HG03432 (cell line): ENCODE measurements at regions not wholly inside any gene's neighbourhood (a gene's known extent, or its start where the extent isn't known, plus 50 kb on each side); places are given as distances from the start of the nearest gene placed in this dataset.
"Not testable (repeated sequence)": the region's sequence is repeated elsewhere in the genome, so short reads cannot be mapped to it uniquely, and the experiment has no call there.

Source experiments
- ATAC-seq: cut with Tn5 transposase; IDR thresholded peaks from one replicate; pipeline ENCODE4 v1.9.1; 2021; ENCODE audit warnings: mild to moderate bottlenecking, moderate library complexity; ENCODE audit not compliant: unreplicated experiment

DNA sequence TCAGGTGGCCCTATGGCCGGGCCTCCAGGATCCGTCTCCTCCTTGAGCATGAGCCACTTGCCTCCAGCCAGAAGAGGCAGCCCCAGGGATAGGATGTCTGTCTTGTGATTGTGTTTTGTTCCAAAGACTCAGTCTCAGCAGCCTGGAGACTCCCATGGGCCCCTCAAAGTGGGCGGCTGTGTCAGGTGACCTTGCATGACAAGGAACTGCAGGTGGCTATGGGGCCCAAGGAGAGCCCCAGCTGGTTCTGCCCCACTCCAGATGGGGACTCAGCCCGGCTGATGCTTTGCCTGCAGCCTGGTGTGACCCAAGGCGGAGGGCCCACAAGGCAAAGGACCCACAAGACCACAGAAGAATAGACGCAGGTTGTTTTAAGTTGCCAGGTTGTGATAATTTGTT lies 284.3 kb upstream of the IRX4 start:
- no peak for ATAC-seq

DNA sequence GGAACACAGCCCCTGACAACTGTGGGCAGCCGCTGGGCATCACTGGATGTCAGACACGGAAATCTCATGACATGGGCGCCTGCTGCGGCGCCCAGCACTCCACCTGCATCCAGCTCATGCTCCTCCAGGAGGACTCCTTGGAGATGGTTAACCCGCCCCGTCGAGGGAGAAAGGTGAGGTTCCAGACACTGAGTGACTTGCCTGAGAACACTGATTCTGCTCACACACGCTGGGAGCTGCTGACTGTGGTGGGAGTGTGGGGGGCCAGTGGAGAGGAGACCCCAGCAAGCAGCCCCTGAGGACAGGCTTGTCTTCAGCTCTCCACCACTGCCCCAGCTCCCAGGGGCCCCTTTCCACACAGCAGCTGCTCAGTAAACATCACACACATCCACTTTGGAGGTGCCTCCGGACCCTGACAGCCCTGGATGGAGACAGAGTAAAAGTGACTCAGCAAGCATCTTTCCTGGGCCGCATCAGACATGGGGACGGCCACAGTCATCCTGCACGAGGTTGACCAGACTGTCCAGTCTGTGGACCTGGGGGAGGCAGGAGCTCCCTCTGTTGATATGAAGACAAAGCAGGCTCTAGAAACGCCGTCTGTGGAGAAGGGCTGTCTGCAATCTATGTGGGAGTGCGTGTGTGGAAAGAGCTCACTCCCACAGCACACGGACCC lies 283.7 kb upstream of the IRX4 start:
- ATAC-seq, result no peak

DNA sequence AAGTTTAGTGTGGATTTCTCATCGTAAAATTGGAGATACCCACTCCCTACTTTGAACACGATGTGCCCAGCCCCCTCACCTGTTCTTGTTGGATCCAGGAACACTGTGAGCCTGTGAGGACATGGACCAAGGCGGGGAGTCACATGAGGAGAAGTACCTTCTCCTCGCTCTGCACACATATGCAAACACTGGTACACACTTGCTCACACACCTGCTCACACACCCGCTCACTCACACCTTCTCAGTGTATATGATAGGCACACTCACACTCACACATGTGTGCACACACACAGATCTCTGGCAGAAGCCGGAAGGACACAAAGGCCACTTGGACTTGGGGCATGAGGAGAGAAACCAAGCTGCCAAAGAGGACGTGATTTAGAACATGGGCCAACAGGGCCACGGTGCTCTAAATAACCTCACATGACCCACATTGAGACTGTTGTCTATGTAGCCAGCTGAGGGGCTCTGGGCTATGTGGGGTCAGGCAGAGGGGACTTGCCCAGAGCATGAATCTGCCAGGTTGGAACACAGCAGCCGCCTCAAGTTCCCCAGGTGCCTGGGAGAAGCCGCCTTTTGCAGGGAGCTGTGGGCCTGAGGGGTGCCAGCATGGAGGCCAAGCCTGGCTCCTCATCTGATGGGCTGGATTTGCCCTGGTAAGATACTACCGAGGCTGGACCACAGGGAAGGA lies 283.0 kb upstream of the IRX4 start:
- ATAC-seq, result no peak

DNA sequence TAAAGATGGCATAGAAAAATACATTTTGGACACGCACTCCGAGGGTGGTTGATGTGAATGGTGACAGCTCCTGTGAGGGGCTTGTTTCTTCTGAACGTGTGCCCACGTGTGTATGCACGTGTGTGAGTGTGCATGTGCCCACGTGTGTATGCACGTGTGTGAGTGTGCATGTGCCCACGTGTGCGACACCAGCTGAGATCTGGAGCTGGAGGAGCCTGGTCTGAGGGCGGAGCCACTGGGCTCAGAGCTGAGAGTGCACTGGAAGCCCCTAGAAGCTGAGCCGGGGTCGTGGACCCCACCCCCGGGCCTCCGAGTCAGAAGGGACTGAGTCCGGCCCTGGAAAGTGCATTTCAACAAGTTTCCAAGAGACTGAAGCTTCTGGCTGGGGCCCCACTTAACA lies 282.5 kb upstream of the IRX4 start:
- ATAC-seq, result no peak

DNA sequence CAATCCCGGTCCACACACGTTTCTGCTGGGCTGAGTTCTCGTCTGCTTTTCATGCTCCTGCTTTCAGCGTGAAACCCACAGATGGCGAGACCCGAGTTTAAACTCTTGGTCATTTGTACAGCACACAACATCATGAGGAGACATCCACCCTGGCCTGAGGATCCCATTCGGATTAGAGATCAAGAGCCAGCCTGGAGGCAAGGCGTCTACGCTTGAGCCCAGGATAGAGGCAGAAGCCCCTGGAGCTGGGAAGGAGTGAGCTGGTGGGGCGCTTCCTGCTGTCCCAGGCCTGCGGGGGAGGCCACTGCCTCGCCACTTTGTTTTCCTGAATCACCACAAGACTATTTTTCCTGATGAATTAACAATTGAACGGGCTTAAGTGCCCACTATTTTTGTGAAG lies 281.9 kb upstream of the IRX4 start:
- no peak for ATAC-seq

DNA sequence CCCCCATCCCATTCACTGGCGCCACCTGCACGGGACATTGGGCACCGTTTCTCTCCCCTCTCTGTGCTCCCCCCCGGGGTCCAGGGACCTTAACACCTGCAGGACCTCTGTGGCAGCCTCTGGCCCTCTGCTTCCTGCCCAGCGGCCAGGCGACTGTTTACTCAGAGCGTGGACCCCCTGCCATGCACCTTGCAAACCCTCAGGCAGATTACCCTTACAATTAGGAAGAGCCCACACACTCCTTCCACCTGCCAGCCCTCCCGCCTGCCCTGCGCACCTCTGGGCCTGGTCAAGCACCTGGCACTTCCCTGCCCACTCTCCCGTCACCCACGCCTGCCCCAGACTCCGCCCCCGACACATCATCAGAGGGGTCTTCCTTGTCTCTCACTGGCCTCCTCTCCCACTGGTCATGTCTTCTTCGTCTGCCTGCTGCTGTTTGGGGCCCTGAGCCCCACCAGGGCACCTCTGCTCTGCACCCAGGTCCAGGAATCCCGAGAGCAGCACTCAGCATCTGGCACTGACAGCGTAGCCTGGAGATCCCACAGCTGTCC lies 281.3 kb upstream of the IRX4 start:
- no peak for ATAC-seq

DNA sequence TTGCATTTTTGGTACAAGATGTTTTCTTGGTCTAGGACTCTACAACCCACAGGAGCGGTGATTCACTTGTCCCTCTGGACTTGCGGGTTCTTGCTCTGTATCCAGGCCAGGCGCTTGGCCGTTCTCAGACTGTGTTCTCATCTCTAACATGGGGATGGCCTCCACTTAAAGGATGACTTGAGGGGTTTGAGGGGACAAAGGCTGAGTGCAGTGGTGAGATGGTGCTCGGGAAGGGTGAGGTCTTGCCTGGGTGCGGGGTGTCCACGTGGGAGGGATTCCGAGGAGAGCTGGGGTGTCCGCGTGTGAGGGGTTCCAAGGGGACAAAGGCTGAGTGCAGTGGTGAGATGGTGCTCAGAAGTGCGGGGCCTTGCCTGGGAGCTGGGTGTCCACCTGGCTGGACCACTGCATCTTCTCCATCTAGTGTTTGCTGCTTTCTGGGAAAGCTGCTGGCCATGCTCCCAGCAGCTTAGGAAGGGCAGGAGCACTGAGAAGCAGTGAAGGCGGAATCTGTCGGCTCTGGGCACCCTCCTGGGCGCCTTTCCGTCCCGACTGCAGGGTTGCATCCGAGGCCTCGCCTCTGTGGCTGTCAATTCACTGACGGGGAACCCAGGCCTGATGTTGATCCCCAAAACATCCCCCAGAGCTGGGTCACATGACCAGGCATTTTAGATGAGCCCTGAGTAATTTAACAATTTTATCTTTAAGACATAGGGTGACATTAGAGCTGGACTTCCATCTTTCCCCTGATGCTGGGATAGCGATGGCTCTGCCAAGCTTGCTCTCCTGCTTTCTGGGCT lies 280.5 kb upstream of the IRX4 start:
- ATAC-seq, result no peak

DNA sequence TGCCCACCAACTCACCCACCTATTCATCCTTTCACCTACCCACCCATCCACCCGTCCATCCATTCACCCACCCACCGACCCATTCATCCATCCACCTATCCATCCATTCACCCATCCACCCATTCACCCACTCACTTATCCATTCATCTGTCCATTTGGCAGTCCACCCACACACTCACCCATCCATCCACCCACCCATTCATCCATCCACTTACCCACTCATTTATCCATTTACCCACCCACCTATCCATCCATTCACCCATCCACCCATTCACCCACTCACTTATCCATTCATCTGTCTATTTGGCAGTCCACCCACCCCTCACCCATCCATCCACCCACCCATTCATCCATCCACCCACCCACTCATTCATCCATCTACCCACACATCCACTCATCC lies 278.1 kb upstream of the IRX4 start:
- ATAC-seq, result no peak

DNA sequence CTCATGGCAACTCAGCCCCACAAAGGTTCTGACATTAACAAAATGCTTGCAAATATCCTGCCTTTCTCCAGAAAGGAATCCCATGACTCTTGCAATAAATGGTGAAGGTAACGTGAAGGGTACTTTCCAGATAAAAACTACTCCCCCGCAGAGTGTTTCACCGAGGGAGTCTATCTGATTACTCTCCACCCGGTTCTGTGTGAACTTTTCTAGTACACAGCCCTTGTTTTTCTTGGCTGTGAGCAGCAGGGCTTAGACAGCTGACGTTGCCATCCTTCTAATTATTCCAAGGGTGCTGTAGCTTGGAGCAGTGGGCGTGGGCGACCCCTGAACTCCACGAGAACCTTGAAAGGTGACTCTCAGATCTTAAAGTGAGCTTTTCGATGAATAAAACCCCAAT lies 276.0 kb upstream of the IRX4 start:
- ATAC-seq, result no peak

DNA sequence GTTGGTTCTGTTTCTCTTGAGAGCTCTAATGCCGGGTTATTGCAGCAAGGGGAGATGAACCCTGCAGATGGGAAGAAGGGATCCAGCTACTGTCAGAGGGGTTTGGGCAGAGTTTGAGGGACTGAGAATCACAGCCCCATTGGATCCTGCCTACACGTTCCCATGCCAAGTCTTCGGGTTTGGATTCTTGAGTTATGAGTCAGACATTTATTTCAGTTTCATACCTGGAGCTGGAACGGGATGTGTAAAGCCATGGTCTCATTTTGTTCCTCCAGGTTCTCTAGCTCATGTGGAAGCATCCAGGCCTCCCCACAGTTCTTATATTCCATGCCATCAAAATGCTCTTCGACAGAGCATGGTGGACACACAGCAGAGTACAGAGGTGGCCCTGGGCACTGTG lies 275.4 kb upstream of the IRX4 start:
- ATAC-seq, result no peak

DNA sequence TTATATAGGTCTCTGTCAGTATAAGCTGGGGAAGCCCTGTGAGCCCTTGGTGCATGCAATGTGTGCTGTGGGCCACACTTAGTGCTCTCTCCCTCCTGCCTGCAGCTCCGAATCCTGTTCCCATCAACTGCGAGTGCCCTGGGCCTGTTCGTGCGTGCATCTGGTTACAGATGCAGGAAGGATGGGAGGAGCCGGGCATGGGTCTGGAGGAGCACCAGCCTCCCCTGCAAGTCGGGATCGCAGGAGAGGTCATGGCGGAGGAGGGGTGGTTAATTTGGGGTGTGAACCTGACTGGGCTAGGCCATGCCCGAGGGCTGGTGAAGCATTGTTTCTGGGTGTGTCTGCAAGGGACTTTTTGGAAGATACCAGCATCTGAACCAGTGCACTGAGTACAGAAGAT lies 274.6 kb upstream of the IRX4 start:
- no peak for ATAC-seq

DNA sequence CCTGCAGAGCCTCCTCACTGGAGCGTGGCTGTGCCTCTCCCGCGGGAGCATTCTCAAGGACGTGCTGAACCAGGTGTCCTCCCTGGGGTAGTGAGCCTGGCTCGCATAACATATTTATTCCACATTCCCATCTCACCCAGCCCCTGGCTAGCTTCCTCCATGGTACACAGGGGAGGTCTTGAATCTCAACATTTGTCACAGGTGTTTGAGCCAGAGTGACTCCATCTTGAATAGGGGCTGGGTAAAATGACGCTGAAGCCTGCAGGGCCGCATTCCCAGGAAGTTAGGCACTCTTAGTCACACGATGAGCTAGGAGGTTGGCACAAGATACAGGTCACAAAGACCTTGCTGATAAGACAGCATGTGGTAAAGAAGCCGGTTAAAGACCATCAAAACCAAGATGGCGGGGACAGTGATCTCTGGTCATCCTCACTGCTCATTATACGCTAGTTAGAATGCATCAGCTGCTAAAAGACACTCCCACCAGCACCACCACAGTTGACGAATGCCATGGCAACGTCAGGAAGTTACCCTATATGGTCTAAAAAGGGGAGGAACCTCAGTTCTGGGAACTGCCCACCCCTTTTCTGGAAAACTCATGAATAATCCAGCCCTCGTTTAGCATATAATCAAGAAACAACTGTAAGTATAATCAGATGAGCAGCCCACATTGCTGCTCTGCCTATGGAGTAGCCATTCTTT lies 273.8 kb upstream of the IRX4 start:
- ATAC-seq, result no peak

DNA sequence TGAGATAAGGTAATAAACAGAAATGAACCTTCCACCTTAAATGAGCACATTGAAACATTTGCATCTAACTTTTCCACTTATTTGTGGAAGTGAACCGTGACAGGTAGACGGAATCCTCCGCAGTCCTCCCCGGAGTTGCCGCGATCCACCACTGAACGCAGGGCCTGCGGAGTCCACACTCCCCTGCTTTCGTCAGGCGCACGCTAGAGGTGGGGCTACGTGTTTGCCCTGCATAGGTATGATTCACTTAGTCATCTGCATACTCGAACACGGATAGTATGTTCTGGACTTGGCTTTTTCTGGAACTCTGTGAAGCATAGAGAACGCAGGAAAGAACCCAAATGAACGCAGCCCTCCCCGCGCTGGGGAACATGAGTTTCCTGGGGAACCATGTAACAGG lies 272.8 kb upstream of the IRX4 start:
- ATAC-seq, result no peak

DNA sequence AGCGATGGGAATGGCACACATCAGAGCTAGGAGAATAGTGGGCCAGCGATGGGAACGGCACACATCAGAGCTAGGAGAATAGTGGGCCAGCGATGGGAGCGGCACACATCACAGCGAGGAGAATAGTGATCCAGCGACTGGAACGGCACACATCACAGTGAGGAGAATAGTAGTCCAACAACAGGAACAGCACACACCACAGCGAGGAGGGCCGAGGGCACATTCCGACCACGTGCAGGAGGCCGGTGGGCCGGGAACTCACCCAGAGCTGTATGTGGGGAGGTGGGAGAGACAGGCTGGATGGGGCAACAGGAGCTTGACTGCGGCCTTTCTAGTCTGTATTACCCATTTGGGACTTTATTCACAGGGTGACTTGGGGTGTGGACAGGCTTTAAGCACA lies 271.1 kb upstream of the IRX4 start:
- no peak for ATAC-seq

DNA sequence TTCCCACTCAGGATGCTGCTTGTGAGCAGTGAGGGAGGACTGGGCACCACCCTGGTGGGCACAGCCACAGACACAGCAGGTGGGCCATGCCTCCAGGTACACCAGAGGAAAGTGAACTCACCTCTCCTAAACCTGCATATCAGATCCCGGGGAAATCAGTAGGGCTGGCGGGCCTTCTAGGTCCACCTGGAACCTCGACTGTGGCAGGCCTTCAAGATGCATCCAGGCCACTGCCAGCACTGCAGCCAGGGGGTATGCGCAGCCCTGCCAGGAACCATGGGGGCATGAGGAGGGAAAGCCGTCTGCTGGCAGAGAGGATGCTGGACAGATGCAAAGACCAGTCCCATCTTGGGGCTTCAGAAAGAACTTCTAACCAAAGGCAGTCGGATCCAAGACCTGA lies 270.6 kb upstream of the IRX4 start:
- ATAC-seq, result no peak

DNA sequence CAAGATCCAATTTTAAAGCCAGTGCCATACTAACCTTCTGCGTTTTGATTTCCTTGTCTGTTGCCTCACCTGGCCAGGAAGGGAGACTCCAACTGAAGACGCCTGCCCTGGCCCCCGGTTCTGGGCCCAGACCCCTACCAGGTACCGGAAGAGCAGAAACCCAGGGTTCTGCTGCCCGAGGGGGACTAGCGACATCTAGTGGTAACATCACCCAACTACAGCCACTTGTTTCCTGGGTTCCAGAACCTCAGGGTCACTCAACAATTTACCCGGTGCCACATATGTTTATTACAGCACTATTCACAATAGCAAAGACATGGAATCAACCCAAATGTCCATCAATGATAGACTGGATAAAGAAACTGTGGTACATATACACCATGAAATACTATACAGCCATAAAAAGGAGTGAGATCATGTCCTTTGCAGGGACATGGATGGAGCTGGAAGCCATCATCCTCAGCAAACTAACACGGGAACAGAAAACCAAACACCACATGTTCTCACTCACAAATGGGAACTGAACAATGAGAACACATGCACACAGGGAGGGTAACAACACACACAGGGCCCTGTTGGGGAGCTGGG lies 268.7 kb upstream of the IRX4 start:
- ATAC-seq, result not testable (repeated sequence)

DNA sequence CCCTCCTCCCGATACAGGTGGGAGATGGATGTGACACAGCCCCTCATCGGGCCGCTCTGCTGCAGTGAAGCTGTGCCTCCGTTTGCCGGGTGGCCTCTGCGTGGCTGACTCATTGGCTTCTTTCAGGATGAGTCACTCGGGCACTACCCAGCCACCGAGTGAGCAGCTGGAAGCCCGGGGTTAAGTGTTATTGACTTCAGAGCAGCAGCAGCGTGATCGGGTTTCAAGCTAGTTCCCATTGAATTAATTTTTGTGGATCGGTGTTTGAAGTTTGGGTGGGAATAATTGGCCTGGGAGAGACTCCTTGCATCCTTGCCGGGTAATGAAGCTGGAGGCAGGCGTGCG lies 266.4 kb upstream of the IRX4 start:
- ATAC-seq, result peak; percentile 97

DNA sequence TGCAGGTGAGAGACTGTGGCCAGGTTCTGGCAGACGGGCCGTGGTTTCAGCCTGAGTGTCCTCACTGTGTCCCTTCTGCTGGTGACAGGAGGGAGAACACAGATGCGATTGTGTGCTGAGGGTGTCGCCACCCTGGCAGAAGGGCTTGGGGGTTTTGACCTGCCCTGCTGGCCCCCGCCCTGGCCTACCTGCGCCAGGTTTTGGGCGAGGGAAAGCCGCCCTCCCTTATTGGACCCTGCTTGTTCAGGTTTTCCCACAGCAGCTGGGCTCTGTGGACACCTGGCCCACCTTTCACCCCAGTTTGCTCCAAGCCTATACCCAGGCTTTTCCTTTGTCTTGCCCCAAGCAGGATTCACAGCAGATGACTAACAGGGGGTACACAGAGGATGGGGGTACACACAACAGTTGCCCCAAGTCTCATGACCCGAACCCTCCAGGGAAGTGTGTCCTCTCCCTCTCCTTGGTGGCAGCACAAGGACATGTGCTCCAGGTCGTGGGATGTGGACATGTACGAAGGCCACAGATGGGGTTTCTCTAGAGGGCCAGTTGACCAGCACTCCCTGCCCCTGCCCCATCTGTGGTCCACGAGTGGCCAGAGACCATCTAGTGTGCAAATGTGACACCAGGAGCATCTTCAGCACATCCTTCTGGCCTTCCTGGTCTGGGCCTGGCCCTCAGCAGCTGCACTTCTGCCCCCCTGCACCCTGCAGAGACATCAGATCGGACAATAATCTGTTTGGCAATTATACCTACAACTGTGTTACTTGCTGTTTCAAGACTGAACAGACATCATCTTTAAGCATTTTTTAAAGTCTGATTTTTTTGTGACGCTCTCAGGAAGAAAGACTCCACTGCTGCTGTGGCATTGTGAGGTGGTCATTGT lies 265.8 kb upstream of the IRX4 start:
- ATAC-seq, result peak; percentile 25

DNA sequence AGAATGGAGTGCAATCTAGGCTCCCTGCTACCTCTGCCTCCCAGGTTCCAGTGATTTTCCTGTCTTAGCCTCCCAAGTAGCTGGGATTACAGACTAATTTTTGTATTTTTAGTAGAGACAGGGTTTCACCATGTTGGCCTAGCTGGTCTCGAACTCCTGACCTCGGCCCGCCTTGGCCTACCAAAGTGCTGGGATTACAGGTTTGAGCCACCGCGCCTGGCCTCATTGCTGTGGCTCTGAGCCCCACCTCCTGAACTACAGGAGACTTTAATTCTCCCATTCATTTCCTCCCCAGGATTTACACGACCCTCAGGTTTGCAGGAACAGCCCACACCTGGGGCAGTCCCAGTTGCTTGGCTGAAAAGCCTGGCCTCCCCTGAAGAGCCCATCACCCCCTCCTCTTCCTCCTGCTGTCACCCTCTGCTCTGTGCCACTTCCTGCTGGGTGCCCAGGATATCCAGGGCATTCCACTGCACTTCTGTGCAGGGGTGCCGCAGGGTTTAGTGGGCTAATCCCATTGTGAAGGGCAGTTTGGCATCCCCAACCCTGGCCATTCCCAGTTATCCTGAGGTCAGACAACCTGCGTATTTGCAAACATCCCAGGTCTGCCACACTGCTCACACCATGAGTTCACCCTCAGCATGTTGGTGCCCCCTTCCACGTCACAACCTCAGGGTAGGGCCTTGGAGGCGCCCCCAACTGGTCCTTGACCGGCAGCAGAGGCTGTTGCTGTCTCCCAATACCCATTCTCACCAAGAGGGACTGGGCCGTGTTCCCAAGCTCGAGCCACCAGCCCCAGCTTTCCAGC lies 265.0 kb upstream of the IRX4 start:
- no peak for ATAC-seq
